NCI-H1105 (cell line): ENCODE measurements at regions not wholly inside any gene's neighbourhood (a gene's known extent, or its start where the extent isn't known, plus 50 kb on each side); places are given as distances from the start of the nearest gene placed in this dataset.
"Not testable (repeated sequence)": the region's sequence is repeated elsewhere in the genome, so short reads cannot be mapped to it uniquely, and the experiment has no call there.

Source experiments
- DNase-seq: peaks from one replicate; lab custom pipeline; 2025; lab: John Stamatoyannopoulos, UW

GRCh38 chr15:96181873-96182301 is 148.6 kb upstream of the NR2F2 start:
- DNase-seq: no peak

DNA sequence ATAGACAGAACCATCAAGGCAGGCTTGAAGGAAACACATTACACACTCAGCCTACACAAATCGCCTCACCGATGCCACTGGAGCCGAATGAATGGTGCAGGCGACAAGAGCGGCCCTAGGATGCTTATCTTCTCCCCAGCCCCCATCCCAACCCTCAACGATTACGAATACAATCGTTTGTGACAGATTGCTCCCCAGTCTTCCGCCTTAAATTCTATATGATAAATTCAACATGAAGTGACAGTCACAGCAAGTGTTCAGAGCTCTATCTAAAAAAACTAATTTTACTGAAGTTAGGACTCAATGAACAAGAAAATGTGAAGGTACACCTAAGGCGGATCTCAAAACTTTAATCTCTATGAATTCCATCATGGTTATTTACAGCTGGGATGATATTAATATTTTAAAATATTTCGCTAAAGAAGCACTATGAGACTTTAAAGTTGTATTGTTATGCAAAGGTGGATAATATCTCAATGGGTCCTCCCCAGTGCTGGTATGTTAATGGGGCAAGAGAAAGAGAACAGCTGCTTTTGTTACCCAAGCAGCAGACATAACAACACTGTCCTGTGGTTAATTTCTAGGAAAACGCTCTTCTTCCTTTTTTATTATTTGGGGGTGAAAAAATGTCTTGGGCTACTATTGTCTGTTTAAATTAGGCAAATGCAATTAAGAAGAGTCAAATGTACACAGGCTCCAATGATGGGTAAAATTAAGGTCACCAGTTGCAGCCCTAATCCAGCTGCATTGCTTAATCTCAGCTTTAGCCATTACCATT is 147.6 kb upstream of the NR2F2 start:
- DNase-seq: no peak

DNA sequence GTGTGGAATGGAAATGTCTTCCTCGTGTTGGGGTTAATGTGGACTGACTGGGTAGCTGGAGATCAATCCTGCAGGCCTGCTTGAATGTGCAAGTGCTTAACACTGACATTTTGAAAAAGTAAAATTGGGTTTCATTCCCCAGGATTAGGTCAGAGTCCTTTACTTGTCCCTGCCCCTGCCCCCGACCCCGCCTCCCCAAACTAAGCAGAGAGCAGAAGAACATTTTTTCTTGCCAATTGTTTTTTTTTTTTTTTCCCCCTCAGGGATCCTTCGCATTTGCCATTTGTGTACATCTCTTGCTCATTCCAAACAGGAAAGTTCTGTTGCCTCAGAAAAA is 147.0 kb upstream of the NR2F2 start:
- DNase-seq: no peak

DNA sequence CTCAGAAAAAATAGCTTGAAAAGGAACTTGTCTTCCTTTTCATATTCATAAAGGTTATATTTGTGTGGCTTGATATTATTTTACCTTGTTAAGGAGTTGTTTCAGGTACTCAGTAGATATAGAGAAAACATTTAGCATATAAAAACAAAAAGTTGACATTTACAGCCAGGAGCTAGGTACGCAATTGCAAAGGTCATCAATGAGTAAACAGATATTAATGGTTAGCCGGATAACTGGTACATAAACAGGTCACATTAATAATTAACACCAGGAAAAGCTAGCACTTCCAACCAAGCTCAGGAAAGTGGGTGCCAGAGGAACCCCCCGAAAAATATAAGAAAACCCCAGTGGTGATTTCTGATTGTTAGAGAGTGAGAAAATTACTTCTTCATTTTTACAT is 146.6 kb upstream of the NR2F2 start:
- DNase-seq: no peak

DNA sequence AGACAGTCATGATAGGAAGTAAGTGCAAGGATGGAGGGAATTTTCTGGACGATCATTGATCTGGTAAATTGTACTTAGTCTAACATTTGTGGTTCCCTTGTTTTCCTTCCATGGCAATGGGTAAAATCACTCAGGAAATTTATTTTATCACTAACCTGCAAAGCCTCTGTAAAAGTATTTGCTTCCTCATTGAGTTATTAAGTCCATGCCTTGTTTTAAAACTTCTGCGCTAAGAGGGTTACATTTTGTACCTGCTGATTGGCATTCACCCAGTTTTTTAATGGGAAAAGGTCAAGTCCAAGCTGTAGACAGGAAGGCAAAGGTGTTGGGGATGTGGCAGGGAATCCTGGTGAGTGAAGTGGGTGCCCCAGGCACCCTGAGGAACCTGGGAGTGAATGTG is 146.2 kb upstream of the NR2F2 start:
- DNase-seq: no peak

- DNase-seq: no peak
Observed at GRCh38 chr15:96186105-96186504, 144.4 kb upstream of the NR2F2 start.

DNA sequence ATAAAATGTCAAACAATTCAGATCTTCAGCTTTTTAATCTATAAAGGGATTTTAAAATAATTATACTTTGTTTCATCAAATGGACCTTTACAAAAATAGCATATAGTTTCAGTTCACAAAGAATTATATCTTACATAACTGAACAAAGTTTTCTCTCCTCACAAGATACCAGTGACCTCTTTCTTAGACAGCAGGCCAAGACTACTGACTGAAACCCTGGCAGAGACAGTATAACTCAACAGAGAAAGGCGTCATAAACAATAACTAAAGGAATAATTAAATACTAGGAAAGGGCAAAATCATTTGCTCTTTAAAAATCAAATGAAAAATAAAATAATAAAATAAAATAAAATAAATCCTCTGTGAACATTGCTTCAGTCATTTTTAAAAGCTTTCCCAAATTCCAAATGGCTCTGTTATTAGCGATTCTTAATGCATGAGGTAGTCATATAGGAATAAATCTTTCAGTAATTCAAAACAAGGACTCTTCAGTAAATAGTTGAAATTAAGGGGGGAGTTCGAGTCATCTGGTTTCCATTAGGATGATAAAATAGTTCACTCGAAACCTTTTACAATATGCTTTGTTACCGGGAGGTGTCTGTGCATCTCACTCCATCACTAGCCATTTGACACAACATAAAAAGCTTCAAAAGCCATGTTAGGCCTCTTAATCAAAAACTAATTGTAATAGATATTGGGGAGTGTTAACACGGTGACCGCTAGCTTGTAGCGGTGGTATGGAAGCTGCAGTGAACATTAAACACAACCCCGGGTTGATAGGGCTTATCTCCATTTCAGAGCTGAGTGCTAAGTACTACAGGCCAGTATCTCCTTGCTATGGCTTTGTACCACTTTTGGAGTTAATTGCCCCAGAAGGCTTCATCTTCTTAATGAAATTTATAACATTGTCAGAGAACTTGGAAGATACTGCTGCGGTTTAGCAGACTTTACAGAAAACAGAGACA is 142.9 kb upstream of the NR2F2 start:
- DNase-seq: no peak

GRCh38 chr15:96197721-96198120 is 132.8 kb upstream of the NR2F2 start:
- no peak for DNase-seq

DNA sequence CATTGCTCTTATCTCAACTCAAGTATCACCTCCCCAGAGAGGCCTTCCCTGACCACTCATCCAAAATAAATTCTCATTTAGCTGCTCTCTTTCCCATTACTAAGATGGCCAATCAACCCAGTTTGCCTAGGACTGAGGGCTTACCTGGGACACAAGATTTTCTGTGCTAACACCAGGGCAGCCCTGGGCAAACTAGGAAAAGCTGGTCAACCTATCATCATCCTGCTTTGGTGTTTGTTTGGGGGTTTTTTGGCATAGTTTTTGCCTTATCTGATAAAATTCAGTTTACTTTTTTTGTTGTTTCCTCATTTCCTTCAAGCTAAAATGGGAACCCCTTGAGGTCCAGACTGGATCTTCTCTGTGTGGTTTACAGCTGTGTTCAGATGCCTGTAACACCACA is 131.4 kb upstream of the NR2F2 start:
- DNase-seq: no peak

- DNase-seq: no peak
Observed at GRCh38 chr15:96200357-96200967, 130.0 kb upstream of the NR2F2 start.

DNA sequence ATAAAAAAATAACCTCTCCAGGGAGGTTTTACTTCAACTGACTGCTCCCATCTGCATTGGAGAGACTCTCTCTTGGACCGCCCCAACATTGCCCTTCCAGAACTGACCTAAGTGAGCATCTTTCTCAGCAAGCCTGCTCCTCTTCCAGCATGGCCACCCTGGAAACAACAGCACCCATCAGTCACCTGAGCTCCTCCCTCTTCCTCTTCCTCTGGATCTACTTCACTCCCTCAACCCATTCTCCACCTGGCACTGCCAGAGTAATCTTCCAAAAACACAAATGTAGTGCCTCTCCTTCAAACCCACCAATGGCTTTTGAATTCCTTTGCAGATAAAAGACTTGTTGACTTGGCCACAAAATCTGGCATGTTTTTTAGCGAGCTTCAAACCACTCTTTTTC is 128.8 kb upstream of the NR2F2 start:
- no peak for DNase-seq

- DNase-seq: not testable (repeated sequence)
Observed at GRCh38 chr15:96205588-96205987, 124.9 kb upstream of the NR2F2 start.

DNA sequence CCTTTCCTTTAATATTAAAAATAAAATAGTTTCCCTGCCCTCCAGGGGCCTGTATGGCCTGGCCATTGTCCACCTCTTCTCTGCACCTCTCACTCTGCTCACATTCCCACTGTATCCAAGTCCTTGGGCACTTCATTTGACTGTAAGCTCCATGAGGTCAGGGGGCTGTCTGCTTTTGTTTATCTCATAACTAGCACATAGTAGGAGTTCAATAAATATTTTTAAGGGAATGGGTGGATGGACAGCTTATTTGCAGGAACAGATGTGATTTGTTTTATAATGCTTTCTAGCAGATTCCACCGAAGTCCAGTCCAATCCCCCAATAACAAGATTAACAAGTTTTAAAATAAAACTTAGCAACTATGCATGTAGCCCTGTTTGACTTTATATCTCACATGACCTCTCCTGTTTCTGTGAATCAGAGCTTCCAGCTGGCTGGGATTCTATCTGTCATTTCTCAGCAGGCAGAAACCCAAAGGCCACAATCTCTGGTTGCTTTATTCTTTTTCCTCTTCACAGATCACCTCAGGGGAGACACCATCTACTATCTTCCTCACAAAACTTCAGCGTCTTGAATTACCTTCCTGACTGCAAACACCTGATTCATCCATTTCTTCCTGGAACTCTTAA is 123.0 kb upstream of the NR2F2 start:
- DNase-seq: no peak

- no peak for DNase-seq
Observed at GRCh38 chr15:96209285-96209735, 121.2 kb upstream of the NR2F2 start.

DNA sequence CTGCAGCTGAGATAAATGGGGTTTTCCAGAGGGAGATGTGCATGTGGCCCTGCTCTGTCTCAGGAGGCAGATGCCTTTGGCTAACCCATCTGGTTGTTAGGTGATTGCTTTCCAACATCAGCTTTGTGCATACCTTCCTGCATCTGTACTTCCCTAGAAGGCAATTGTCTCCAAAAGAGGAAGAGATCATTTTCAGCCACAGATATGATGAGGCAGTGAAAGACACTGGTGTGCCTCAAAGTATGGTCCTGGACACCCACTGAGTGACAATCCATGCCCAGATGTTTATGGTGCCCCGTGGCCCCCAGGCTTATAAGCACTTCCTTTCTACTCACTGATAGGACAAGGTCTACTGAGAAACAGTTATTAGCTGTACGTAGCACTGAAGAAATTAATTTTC is 117.5 kb upstream of the NR2F2 start:
- DNase-seq: no peak

DNA sequence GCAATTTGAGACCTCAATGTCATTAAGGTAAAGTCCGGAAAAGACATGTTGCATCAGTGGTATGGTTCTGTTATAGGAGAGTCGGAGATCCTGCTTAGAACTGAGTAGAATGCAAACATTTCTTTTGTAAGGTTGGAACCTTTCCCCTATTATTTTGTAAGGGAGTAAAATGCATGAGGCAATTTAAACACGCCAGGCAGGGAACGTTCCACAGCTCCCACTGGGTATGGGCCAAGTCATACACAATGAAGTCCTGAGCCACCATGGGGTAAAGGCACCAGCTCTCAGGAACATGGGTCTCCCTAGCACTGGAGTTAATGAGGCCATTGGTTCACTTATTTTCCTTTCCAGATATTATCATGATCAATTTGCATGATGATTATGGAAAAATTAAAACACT is 116.6 kb upstream of the NR2F2 start:
- no peak for DNase-seq

- DNase-seq: not testable (repeated sequence)
Observed at GRCh38 chr15:96216481-96216880, 114.0 kb upstream of the NR2F2 start.

DNA sequence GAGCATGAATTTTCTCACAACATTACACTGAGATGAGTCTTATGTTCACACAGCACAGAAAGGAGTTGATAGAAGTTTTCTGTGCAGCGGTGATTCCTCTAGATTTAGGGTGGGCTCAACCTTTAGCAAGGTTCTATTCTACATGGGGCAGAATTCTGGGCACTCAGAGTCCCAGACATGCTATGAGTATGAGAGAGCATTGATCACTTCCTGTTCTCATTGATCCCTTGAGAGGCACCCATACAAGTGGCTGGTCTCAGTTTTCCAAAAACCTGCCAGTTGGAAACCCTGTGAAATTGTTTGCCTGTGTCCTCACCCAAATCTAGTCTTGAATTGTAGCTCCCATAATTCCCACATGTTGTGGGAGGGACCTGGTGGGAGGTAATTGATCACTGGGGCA is 112.5 kb upstream of the NR2F2 start:
- no peak for DNase-seq

DNA sequence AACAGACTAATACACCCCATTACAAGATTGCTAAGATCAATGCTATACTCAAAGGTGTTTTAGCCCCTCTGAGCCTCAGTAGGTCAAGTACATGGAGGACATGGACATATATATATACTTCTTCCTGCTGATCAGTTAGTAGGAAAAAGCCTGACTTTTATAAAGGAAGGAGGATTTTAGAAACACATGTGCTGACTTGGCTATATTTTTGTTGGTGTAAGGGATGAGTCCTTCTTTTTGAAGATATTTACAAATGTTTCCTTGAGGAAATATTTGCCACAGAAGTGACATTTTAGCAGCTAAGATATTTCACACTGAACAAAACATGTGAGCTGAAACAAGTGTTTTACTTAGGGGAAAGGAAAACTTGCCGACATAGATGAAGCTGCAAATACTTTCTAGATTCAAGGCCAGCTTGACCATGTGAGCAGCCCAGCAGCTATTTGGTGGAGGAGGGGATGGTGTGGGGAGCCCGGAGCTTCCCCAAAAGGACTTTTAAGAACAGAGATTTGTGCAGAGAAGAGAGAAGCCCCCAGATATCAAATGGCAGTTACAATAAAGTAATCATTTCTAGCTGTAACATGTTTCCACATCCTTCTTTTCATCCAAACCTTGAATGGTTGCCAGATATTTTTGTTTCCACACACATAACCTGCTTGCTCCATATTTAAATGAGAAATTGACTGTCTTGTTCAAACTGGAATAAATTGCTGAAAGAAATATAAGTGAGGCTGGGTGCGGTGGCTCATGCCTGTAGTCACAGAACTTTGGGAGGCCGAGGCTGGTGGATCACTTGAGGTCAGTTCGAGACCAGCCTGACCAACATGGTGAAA is 111.7 kb upstream of the NR2F2 start:
- no peak for DNase-seq

GRCh38 chr15:96219681-96220080 is 110.8 kb upstream of the NR2F2 start:
- no peak for DNase-seq

- no peak for DNase-seq
Observed at GRCh38 chr15:96220657-96221056, 109.8 kb upstream of the NR2F2 start.
